ENCODE measurements at regions not wholly inside any gene's neighbourhood (a gene's known extent, or its start where the extent isn't known, plus 50 kb on each side); places are given as distances from the start of the nearest gene placed in this dataset.

DNA sequence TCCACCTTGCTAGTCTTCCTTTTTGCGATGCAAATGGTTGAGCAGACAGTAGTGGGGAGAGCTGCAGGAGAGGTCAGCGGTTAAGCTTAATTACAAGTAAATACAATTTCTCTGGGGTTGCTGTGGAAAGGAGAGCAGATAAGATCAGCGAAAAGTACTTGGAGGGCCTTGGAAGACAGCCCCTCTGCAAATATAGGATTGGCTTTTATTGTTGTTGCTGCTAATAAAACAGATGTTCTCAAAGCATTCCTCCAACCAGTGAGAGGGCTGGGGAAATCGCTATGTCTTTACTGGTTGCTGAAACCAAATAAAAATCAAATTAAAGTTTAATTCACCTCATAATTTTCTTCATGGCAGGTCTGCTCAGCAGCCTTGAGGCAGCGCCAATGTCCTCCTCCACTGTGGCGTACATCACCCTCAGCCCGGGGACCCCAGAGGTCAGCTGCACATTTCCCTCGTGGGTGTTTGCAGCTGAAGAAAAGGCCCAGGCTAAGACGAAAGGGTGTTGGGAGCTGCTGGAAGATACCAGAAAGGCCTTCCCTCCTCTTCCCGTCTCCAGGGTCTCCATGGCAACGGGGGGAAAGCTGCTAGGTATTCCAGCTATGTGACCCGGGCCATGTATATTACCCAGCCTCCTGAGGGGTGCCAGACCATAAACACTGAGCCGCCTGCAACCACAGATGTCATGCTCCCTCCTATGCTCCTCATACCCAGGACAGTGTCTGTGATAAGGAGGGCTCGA lies 54.6 kb upstream of the POU2F1 start (continued):
- no peak for TF ChIP-seq JUN (IDR thresholded peaks at IDR 0.05; ENCODE audit: low read depth, low read length)
- TF ChIP-seq TEAD4 (IDR thresholded peaks at IDR 0.05; ENCODE audit: low read depth, low read length) = peak; percentile 98
- TF ChIP-seq, protein P1, sequence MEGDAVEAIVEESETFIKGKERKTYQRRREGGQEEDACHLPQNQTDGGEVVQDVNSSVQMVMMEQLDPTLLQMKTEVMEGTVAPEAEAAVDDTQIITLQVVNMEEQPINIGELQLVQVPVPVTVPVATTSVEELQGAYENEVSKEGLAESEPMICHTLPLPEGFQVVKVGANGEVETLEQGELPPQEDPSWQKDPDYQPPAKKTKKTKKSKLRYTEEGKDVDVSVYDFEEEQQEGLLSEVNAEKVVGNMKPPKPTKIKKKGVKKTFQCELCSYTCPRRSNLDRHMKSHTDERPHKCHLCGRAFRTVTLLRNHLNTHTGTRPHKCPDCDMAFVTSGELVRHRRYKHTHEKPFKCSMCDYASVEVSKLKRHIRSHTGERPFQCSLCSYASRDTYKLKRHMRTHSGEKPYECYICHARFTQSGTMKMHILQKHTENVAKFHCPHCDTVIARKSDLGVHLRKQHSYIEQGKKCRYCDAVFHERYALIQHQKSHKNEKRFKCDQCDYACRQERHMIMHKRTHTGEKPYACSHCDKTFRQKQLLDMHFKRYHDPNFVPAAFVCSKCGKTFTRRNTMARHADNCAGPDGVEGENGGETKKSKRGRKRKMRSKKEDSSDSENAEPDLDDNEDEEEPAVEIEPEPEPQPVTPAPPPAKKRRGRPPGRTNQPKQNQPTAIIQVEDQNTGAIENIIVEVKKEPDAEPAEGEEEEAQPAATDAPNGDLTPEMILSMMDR (IDR thresholded peaks at IDR 0.05; ENCODE audit: control extremely low read depth in 1 of 3, insufficient read depth in 1 of 3, low read depth in 1 of 3, low read length in 3 of 3) = no peak
- peak; percentile 55 for TF ChIP-seq TAF1 (IDR thresholded peaks at IDR 0.05; ENCODE audit: low read depth, low read length)
- peak; percentile 52 for TF ChIP-seq ASH2L (IDR thresholded peaks at IDR 0.05; ENCODE audit: low read length)
- TF ChIP-seq POLR2AphosphoS5 (IDR thresholded peaks at IDR 0.05; ENCODE audit: low read depth, low read length) = 0 out of 2 replicates have a peak, but pooled peaks have one; percentile 43
- no peak for TF ChIP-seq RNF2 (IDR thresholded peaks at IDR 0.05; ENCODE audit: borderline replicate concordance, low read depth, low read length, missing control alignments, poor library complexity, severe bottlenecking)

Data from H1 (cell line).